SK-N-SH (cell line): ENCODE measurements at regions not wholly inside any gene's neighbourhood (a gene's known extent, or its start where the extent isn't known, plus 50 kb on each side); places are given as distances from the start of the nearest gene placed in this dataset.

Experiments used
- CTCF ChIA-PET: fragments of 300-600, 350-600 bp; formaldehyde crosslinking; extraction: SDS; loops from one replicate; lab custom pipeline; 2021; lab: Yijun Ruan, JAX
- POLR2A ChIA-PET: fragments of 350-600 bp; sonication (Branson Sonifier 250); formaldehyde crosslinking; extraction: SDS; loops from one replicate; lab custom pipeline; 2020; ENCODE audit warnings: antibody characterized with exemption, inconsistent platforms; lab: Yijun Ruan, JAX
- DNase-seq: peaks from one replicate; pipeline ENCODE4 v3.0.0; 2012
- H2AFZ ChIP-seq: fragments of 200-600 bp; sonication (generic); 2 replicates; pipeline ENCODE4 v1.8.1; 2016; ENCODE audit warnings: antibody characterized with exemption, mild to moderate bottlenecking, low read depth
- H3F3A ChIP-seq: fragments of 200-600 bp; sonication (generic); replicated peaks from 2 replicates; pipeline ENCODE3; 2016; ENCODE audit warnings: antibody characterized with exemption, mild to moderate bottlenecking; ENCODE audit not compliant: insufficient read depth
- H3K27ac ChIP-seq, 2 experiments: fragments of 200-500 bp in 1 of 2; fragments of 200-600 bp in 1 of 2; sonication (Bioruptor generic) in 1 of 2; sonication (generic), shearing (Covaris generic) in 1 of 2; 2 replicates each; pipeline versions ENCODE4 v1.5.1 to v1.6.1; 2014 to 2016; ENCODE audit warnings: low read depth in 2 of 2, inconsistent platforms in 1 of 2, low read length in 1 of 2, mild to moderate bottlenecking in 1 of 2, mixed read lengths in 1 of 2
- H3K27me3 ChIP-seq: fragments of 200-600 bp; sonication (generic), shearing (Covaris generic); 2 replicates; pipeline ENCODE4 v1.6.1; 2016; ENCODE audit warnings: mixed run types; ENCODE audit not compliant: insufficient read depth
- H3K36me3 ChIP-seq, 2 experiments: fragments of 200-500 bp in 1 of 2; fragments of 200-600 bp in 1 of 2; sonication (Bioruptor generic) in 1 of 2; sonication (generic) in 1 of 2; replicated peaks in 1 of 2; 2 replicates each; pipeline versions ENCODE3 to v1.5.1; 2014 to 2016; ENCODE audit warnings: low read length in 1 of 2, mild to moderate bottlenecking in 1 of 2; ENCODE audit not compliant: insufficient read depth in 2 of 2, control insufficient read depth in 1 of 2
- H3K4me1 ChIP-seq, 2 experiments: fragments of 200-500 bp in 1 of 2; fragments of 200-600 bp in 1 of 2; sonication (Bioruptor generic) in 1 of 2; sonication (generic), shearing (Covaris generic) in 1 of 2; 2 replicates each; pipeline versions ENCODE4 v1.5.1 to v1.6.1; 2014 to 2016; ENCODE audit warnings: low read depth in 1 of 2, low read length in 1 of 2, mixed run types in 1 of 2; ENCODE audit not compliant: insufficient read depth in 2 of 2, control insufficient read depth in 1 of 2
- H3K4me2 ChIP-seq: fragments of 200-600 bp; sonication (generic), shearing (Covaris generic); 2 replicates; pipeline ENCODE4 v1.6.1; 2017; ENCODE audit warnings: mixed run types
- H3K4me3 ChIP-seq, 2 experiments: fragments of 200-500 bp in 1 of 2; fragments of 200-600 bp in 1 of 2; sonication (Bioruptor generic) in 1 of 2; sonication (generic), shearing (Covaris generic) in 1 of 2; 2 replicates each; pipeline versions ENCODE4 v1.5.1 to v1.8.1; 2014 to 2016; ENCODE audit warnings: low read depth in 2 of 2, inconsistent platforms in 1 of 2, low read length in 1 of 2, mild to moderate bottlenecking in 1 of 2, mixed read lengths in 1 of 2, moderate library complexity in 1 of 2
- H3K79me2 ChIP-seq: fragments of 200-600 bp; sonication (generic); 2 replicates; pipeline ENCODE4 v1.8.1; 2017; ENCODE audit warnings: mild to moderate bottlenecking; ENCODE audit not compliant: insufficient read depth
- H3K9ac ChIP-seq: fragments of 200-600 bp; sonication (generic); 2 replicates; pipeline ENCODE4 v1.6.1; 2017; ENCODE audit warnings: mixed run types
- H3K9me2 ChIP-seq: fragments of 200-600 bp; sonication (generic); 2 replicates; pipeline ENCODE4 v1.6.1; 2017; ENCODE audit warnings: mixed run types
- H3K9me3 ChIP-seq: fragments of 200-600 bp; sonication (generic); 2 replicates; pipeline ENCODE4 v1.6.1; 2017; ENCODE audit warnings: mixed run types, mild to moderate bottlenecking, moderate library complexity
- H4K20me1 ChIP-seq: fragments of 200-600 bp; sonication (generic); 2 replicates; pipeline ENCODE4 v1.6.1; 2017; ENCODE audit warnings: mild to moderate bottlenecking, mixed run types; ENCODE audit not compliant: insufficient read depth
- CHD2 ChIP-seq: fragments of 150-350 bp; IDR thresholded peaks from 2 replicates; pipeline ENCODE4 v1.6.1; 2018; ENCODE audit warnings: low read length; ENCODE audit not compliant: partially characterized antibody
- ELF1 ChIP-seq: IDR thresholded peaks from 2 replicates; pipeline ENCODE4 v1.4.0; 2012
- EZH2phosphoT487 ChIP-seq: fragments of 200-600 bp; sonication (generic); IDR thresholded peaks from 2 replicates; pipeline ENCODE4 v1.6.1; 2017; ENCODE audit warnings: low read depth, mixed run types, mild to moderate bottlenecking, antibody characterized with exemption, moderate library complexity, borderline replicate concordance
- FOXJ3 ChIP-seq: sonication (generic); formaldehyde crosslinking; IDR thresholded peaks from 2 replicates; pipeline ENCODE4 v1.5.1; 2020; ENCODE audit warnings: mild to moderate bottlenecking, missing genetic modification reagents
- FOXM1 ChIP-seq: IDR thresholded peaks from 2 replicates; pipeline ENCODE4 v1.4.0; 2012; ENCODE audit warnings: low read depth, mild to moderate bottlenecking
- GATA2 ChIP-seq: sonication (generic); formaldehyde crosslinking; IDR thresholded peaks from 2 replicates; pipeline ENCODE4 v1.5.0; 2020; ENCODE audit warnings: mild to moderate bottlenecking, missing genetic modification reagents
- MAX ChIP-seq: IDR thresholded peaks from 2 replicates; pipeline ENCODE4 v1.4.0; 2012; ENCODE audit warnings: low read depth
- PBX3 ChIP-seq: IDR thresholded peaks from 2 replicates; pipeline ENCODE4; 2012
- RCOR1 ChIP-seq: fragments of 150-350 bp; IDR thresholded peaks from 2 replicates; pipeline ENCODE4 v1.6.1; 2017; ENCODE audit warnings: antibody characterized with exemption, low read length
- RFX5 ChIP-seq: IDR thresholded peaks from 2 replicates; pipeline ENCODE4 v1.6.1; 2012; ENCODE audit warnings: mild to moderate bottlenecking, improper control_type of control experiment, low read length
- SIN3A ChIP-seq: IDR thresholded peaks from 2 replicates; pipeline ENCODE4 v1.6.1; 2012; ENCODE audit warnings: low read depth, mild to moderate bottlenecking, low read length, moderate library complexity, borderline replicate concordance
- SMC3 ChIP-seq: IDR thresholded peaks from 2 replicates; pipeline ENCODE4 v1.6.1; 2012; ENCODE audit warnings: low read depth, low read length, improper control_type of control experiment
- TAF1 ChIP-seq: IDR thresholded peaks from 2 replicates; pipeline ENCODE4 v1.6.1; 2012; ENCODE audit warnings: low read depth, mild to moderate bottlenecking, low read length, moderate library complexity, borderline replicate concordance
- USF1 ChIP-seq: IDR thresholded peaks from 2 replicates; pipeline ENCODE4 v1.4.0; 2012; ENCODE audit warnings: low read depth, borderline replicate concordance
- YY1 ChIP-seq: IDR thresholded peaks from 2 replicates; pipeline ENCODE4 v1.4.0; 2012; ENCODE audit warnings: low read depth, mild to moderate bottlenecking
- WGBS: methylation state at CpG from one replicate; pipeline ENCODE4 v1.1.6; 2017; ENCODE audit warnings: low lambda C conversion rate; 5-methylcytosine and 5-hydroxymethylcytosine counted together

DNA sequence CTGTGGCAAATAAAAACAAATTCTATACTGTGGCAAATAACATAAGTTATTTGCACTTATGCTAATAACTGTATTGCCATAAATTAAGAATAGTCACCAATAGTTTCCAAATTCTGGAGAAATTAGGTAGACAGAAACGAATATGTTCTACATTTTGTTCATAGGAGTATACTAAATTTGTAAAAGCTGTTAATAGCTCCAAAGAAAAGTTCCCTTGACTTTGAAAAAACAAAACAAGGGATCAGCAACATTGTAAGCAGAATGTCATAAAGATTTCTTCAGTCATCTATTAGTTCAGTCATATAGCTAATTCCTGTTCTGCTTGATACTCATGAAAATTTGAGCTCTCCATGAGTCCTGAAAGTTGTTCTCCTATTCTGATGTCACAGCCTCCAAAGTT lies 1472.8 kb downstream of the C4orf33 start:
- Histone ChIP-seq H3K4me2 (no peak overlapping the region), H3K9ac (no peak overlapping the region), H4K20me1 (no peaks in the 10 kb centered on the region), H3K27ac (no peak overlapping the region), H3K27me3 (no peaks in the 10 kb centered on the region), H3K79me2 (no peaks in the 10 kb centered on the region), H3K4me1 (peaks cover 0 to 2% of the 10 kb centered on the region in 2 experiments; a peak in 2 of 4 replicates), H3K36me3 (no peaks in the 10 kb centered on the region), H3F3A (no peaks in the 10 kb centered on the region), H3K4me3 (no peak overlapping the region), H3K9me2 (no peaks in the 10 kb centered on the region), H3K9me3 (no peaks in the 10 kb centered on the region), H2AFZ (no peak overlapping the region)
- ChIA-PET POLR2A (no interaction called here), CTCF (no interaction called here)
- no peak for DNase-seq
- WGBS: 2% methylated on average over 1 of the region's 1 CpG
- TF ChIP-seq SIN3A: no peak
- TF ChIP-seq RFX5: no peak
- no peak for TF ChIP-seq EZH2phosphoT487
- TF ChIP-seq TAF1: no peak
- no peak for TF ChIP-seq FOXJ3 (CRISPR knock-in tag)
- no peak for TF ChIP-seq SMC3
- no peak for TF ChIP-seq ELF1
- TF ChIP-seq RCOR1: no peak
- no peak for TF ChIP-seq GATA2 (CRISPR knock-in tag)
- TF ChIP-seq YY1: no peak
- no peak for TF ChIP-seq PBX3
- TF ChIP-seq CHD2: no peak
- no peak for TF ChIP-seq MAX

DNA sequence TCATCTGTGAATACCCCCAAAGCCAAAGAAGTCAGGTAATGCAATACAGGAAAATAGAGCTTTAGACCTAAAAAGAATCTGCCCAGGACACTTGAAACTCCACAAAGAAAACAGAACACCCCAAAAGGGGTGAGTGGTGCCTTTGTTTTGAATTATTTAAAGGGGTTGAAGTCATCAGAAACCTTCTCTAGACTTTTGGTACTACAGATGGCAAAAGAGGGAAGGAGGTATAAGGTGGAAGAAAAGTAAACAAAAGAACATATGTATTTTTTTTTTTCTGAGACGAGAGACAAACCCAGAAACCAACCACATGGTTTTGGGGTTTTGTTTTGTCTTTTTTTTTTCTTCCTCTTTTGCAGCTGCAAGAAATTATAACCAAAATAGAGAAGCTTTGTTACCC lies 1477.8 kb downstream of the C4orf33 start:
- ChIA-PET POLR2A (no interaction called here), CTCF (interaction anchor here (0.6 kb wide), 1 partner anchor 235 kb away, joined by 3 read pairs; no protein-coding TSS in a partner anchor)
- no peaks in the 10 kb centered on the region for H3K79me2 ChIP-seq
- TF ChIP-seq USF1: no peak
- no peak for TF ChIP-seq TAF1
- TF ChIP-seq FOXM1: no peak
- TF ChIP-seq RFX5: no peak
- H2AFZ ChIP-seq: no peak overlapping the region
- no peaks in the 10 kb centered on the region for H3K36me3 ChIP-seq
- 6% methylated on average over 1 of the region's 1 CpG for WGBS
- no peak for DNase-seq
- H4K20me1 ChIP-seq: no peaks in the 10 kb centered on the region
- H3K9ac ChIP-seq: no peak overlapping the region
- no peak overlapping the region for H3K4me3 ChIP-seq
- no peak overlapping the region for H3K4me2 ChIP-seq
- no peaks in the 10 kb centered on the region for H3K9me3 ChIP-seq
- peaks cover 0 to 4% of the 10 kb centered on the region in 2 experiments; a peak in 2 of 4 replicates for H3K4me1 ChIP-seq
- H3K27me3 ChIP-seq: no peaks in the 10 kb centered on the region
- H3F3A ChIP-seq: no peaks in the 10 kb centered on the region
- no peak overlapping the region for H3K27ac ChIP-seq
- no peaks in the 10 kb centered on the region for H3K9me2 ChIP-seq
